Ovary (tissue), 3 donors: ENCODE measurements at regions not wholly inside any gene's neighbourhood (a gene's known extent, or its start where the extent isn't known, plus 50 kb on each side); places are given as distances from the start of the nearest gene placed in this dataset.

ENCODE experiments used
- CTCF ChIP-seq, 3 donors: fragments of 450-650 bp in 2 of 3; fragments of 200-600 bp in 1 of 3; IDR thresholded peaks; one replicate each; pipeline versions ENCODE4 v1.5.1 to v1.8.0; 2016 to 2022; ENCODE audit warnings: antibody characterized with exemption in 3 of 3, mild to moderate bottlenecking in 1 of 3
- EP300 ChIP-seq: sonication (generic); formaldehyde crosslinking; IDR thresholded peaks from one replicate; pipeline ENCODE4 v1.6.1; 2017; ENCODE audit warnings: antibody characterized with exemption
- POLR2A ChIP-seq: fragments of 450-650 bp; IDR thresholded peaks from one replicate; pipeline ENCODE4 v1.6.1; 2017; ENCODE audit warnings: antibody characterized with exemption, mild to moderate bottlenecking, moderate library complexity
- donor health status: DM: no; HTN: no; CAD: no.

GRCh38 chr15:36066757-36067156 is 512.7 kb upstream of the CDIN1 start:
- TF ChIP-seq CTCF (IDR thresholded peaks at IDR 0.05) (no peak), EP300 (no peak), POLR2A (no peak)
